GM04504 (cell line): ENCODE measurements at regions not wholly inside any gene's neighbourhood (a gene's known extent, or its start where the extent isn't known, plus 50 kb on each side); places are given as distances from the start of the nearest gene placed in this dataset.

Experiments
- DNase-seq: peaks from one replicate; pipeline ENCODE4 v3.0.0-alpha.2; 2012; ENCODE audit warnings: low read depth

DNA sequence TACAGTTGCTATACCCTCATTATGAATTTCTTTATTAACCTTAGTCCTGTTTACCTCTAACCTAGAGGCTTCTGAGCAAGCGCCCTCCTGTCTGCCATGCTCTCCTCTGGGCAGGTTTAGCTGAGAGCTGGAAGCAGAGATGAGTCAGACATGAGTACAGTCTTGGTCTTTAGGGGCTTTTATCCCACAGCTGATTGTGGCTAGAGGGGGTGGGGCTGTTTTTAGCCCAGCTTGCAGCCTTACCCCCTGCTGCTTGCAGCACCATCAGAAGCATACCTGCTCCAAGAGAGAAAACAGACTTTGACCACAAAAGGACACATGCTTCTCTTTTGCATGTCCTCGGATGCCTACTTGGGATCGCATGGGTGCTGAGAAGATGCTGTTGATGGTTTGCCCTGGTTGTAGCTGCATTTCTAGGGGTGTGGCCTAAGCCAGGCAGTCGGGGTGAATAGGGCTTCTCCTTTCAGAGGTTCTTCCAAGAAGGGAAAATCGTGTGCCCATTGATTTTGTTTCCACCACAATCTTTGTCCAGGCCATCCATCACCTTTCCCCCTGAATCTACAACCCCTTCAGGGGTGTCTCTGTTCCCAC, 115.0 kb upstream of the LGALSL start:
- DNase-seq: no peak

DNA sequence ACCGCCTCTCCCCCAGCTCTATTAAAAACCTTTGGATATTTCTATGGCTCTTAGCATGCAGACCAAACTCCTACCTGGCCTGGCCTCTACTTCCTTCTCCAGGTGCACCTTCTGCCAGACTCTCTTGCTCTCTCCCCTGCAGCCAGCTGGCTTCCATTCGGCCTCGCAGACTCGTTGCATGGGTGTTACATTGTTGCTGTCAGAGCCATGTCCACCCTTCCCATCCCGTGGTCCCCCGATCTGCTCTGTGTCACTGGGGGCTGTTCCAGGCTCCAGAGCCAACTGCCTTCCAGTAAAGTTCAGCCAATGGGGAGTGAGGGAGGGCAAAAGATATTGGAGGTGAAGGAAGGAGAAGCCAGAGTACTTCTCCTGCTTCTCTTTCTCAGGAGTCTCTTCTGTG, 112.5 kb upstream of the LGALSL start:
- no peak for DNase-seq

DNA sequence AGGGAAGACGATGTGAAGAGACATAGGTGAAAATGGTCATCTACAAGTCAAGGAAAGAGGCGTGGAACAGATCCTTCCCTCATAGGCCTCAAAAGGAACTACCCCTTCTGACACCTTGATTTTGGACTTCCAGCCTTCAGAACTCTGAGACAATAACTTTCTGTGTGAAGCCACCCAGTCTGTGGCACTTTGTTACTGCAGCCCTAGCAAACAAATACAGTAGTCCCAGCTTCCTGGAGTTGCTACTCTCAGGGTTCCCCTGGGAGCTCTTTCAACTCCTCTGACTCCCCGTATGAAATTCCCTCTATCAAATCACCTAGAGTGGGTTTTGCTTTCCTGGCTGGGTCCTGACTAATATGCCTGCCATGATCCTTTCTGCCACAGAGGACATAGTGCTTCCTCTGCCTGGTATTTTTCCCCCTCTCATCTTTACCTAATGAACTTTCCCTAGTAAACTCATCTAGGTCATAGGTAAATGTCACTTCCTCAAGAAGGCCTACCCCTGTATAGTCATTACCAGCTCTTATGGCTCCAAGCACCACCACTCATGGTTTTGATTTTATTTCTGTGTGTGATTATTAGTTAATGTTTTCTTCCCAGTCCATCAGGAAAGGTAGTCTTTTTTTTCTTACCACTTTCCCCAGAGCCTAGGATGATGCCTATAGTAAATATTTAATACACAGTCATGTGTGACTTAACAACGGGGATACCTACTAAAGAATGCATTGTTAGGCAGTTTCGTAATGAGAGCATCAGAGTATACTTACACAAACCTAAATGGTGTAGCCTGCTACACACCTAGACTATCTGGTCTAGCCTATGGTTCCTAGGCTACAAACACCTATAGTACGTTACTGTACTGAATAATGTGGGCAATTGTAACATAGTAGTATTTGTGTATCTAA, 111.5 kb upstream of the LGALSL start:
- no peak for DNase-seq

DNA sequence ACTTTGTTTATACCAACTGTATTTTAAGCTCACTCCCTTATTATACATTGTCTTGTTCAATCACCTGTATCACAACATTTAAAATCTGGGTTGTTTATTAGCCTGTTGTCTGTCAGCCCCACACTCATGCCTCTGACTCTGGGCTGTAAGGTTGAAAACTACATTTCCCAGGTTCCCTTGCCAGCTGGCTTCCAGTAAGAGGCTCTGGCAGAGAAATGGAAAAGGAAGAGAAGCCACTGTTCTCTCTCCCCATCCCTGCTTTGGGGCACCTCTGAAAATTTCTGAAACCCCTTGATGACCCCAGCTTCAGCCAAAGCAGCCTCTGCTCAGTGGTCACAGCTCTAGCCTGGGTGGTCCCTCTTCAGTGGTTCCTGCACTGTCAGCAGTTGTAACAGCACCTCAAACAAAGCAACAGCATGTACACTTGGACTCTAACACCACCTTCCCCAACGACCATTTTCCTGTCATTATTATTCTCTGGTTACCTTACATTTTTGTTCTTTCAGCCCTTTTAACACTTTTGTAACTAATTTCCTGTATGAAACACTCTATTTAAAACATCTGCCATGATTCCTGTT, 108.9 kb upstream of the LGALSL start:
- no peak for DNase-seq

DNA sequence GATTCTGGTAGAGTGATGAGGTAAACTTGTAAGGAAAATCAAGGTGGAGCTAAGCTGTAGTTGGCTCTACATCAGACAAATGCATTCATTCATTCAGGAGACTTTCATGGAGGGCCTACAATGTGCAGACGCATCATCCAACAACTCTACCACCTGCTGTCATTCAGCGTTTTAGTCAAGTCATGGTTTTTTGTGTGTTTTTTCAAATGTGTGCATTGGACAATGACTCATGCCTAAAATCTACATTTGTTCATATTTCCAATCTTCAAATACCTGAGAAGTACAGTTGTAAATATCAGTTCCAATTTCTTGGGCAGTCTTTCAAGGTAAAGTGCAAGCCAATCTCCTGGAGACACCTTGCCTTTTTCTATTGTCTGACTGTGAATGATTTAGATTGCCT, 108.0 kb upstream of the LGALSL start:
- no peak for DNase-seq

DNA sequence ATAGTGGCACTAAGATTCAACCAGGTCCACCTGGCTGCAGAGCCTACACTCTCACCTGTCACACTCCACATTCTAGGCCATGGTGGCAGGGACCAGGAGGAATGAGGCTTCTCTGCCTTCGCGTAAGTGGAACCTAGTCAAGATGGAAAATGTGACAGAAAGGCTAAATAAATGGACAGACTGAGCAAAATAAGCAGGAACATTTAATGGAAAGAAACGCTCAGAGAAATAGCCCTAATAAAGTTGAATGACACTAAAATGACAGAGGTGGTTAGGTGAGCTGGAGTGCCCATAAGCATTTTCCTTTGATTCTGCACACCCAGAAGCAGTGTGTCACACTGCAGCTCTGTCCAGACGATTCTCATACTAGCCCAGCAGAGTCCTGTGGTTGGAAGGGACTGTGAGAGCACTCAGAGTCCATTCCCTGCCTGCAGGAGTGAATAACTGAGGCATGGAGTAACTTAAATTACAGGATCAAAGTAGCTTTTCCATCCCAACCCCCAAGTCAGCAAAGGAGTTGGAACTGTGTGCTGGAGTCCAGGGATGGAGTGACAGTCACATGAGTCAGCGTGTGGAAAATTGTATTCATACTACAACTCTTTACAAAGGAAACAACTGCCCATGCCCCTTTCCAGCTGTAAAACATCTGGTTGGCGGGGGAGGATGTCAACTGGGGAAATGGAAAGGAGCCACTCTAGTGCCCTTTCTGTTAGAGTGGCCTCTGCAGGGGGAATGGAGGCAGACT, 105.4 kb upstream of the LGALSL start:
- no peak for DNase-seq

DNA sequence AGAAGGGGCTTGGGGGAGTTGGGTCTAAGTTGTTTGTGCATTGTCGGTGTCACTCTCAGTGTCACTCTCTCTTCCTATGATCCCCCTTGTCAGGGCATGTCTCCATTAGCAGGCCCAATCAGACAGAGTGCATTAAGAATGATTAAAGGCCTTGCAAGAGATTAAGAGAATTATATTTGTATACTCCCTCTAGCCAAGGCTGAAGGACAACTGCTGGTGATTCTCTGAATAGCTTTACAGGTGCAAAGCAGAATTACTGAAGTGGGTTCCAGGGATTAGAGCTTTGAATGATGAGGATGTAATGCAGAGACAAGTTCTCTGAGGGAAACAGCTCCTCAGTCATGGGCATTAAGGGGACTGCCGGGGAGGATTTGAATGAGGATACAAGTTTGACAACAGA, 104.8 kb upstream of the LGALSL start:
- no peak for DNase-seq

DNA sequence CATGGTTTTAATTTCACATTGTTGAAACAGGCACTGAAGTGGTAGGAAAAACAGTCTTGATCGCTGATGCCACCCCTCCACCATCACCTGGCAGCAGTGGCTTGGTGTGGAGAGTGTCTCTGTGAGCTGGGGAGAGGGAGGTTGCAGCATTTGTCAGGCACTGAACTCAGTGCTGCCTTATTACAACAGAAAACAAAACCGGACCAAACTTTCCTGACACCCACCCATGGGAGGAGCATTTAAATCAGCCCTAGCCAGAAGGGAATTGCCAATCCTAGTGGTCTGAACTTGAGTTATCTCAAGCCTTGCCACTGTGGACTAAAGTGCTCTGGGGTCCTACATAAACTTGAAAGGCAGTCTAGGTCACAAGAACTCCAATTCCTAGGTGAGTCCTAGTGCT, 103.0 kb upstream of the LGALSL start:
- no peak for DNase-seq

DNA sequence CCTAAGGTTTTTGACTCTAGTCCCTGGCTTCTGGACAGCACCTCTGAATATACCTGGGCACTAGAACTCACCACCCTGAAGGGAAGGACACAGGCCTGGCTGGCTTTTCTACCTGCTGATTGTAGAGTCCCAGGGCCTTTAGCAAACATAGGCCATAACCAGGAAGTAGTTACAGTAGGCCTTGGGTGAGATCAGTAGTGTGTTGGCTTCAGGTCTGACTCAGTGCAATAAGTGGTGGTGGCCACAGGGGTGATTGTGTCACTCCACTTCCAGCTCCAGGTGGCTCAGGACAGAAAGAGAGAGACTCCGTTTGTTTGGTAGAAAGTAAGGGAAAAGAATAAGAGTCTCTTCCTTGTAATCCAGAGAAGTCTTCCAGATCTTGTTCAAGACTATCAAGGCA, 101.7 kb upstream of the LGALSL start:
- no peak for DNase-seq

DNA sequence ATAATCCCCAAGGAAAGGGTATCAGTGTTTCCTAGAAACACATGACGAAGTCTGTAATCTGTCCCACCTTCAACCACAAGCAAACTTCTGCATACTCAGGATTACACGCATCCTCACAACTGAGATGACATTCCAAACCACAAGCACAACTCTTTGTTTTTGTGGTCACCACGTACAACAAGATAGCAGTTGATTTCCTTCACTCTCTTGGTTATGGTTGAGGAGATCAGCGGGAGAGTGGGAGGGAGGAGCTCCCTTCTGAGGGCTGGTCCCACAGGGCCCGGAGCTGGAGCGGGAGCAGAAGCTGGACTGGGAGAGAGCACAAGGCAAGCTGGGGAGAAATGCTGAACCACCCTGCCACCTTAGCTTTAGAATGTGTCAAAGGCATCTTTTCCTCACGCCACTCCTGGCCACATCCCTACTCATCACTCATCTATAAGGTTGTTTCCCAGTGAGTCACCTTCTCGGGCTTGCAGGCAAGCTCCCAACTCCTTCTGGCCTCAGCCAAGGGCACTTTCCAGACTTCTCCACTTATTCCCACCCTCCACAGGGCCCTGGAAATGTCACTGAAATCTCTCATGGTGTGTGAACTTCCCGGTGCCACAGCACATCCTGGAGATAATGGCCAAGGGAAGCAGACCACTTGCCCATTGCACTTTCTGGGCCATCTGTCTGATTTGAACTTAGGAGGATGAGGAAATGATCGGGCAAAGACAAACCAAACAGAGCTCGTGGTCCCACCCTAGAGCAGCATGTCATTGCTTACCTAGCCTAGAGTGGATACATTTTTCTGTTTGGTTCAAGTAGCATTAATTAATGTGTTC, 98.9 kb upstream of the LGALSL start:
- peak; percentile 67 for DNase-seq

DNA sequence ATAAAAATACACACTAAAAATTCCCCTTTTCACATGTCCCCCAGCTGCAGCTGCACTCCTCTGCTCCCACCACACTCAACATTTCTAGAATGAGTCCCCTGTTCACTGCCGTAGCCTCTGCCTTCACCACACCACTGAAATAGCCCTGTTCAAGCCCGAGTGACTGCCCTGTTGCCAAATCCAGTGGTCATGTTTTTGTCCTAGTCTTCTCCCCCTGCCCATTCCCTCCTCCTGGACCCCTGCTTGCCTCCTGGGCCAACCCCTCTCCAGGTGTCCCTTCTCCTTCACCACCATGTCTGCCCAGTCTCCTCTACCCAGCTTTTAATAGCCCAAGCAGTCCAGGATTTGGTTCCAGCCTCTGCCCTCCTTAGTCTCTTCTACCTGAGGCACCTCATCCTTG, 97.1 kb upstream of the LGALSL start:
- no peak for DNase-seq

DNA sequence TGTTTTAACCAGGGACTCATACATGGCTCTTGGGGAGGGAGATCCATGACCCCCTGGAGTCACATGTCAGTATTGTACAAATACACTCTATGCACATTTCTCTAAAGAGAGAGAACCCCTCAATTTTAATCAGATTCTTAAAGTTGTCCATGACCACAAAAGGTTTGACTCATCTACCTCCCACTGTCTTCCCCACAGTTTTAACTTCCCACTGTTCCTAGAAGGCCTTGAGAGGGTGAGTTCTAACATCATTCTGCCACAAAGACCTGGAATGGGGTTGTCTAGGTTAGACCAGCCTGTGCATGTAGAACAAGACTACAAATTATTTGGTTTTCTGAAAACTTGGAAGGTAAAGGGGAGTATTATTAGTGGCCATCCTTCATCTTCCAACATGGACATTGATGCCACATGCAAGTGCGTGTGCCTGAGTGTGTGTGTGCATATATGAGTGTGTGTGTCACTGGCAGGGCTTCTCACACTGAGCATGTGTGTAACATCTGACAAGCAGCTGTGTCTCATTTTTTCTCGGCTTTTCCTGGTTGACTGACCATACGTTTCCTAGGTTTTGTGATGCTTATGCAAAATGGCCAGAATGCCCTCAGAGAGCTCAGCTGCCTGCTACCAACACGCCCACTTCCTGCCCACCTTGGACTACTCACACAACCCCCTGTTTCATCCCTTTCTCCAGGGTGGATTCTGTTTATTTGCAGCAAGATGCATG, 94.6 kb upstream of the LGALSL start:
- no peak for DNase-seq

DNA sequence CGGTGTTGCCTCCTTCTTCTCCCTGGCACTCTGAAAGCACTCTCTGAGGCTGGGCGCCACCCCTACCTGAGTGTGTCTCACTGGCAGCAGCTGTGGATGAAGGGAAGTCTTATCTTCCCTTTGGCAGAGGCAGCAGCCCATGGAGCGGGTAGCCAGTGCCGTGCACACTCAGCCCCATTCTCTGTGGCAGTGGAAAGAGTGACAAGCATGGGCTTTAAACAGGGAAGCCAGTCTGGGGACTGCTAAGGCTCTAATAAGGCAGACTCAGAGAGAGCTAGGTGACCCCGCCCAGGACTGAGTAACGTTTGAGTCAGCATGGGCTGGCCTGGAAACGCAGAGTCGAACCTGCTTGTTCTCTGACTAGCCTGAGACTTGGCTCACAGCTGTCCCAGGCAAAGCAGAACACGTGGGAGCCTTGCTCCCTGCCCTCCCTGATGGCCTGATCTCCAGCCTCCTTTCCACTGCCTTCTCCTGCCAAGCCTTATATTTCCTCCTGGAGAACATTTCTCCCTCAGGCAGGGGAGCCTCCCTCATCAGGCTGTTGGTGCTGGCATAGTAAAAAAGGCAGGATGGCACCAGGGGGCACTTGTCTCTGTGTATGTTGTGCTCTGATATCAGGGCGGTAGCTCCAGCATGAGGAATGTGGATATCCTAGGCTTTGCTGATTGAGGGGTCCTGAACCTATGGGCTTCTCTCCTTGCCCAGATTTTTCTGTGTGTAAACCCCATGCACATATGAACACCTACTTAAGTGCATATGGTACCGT, 93.9 kb upstream of the LGALSL start:
- peak; percentile 86 for DNase-seq

DNA sequence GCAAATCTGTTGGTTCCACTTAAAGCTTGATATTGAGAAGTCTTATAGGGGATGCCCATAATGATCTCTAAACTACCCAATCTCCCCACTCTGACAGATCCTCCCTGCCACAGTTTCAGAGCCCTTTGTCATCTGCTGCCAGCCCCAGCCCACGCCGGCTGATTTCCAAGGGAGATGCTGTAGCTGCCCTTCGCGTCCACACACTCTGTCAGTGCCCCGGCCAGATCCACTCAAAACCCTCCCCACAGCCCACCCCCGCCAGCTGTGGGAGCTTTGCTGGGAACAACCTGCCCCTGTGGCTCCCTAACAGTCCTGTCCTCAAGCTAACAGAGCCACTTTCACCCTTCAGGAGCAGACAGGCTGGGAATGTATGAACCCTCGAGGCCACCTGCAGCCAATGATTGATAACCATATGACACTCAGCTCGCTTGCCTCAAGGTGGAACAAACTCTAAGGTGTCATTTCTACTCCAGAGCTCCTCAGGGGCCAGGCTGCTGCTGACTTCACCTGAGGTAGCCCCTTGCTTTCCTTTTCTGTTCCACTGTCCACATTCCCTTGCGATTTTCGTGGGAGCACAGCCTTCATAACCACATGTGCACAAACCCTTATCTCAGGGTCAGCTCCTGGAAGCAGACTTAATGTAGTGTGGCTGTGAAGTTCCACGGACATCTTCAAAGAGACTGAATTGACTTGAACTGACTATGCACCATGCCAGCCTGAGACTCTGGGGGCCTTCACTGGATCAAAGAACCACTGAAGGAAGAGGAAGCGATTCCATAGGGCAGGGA, 92.6 kb upstream of the LGALSL start:
- no peak for DNase-seq

DNA sequence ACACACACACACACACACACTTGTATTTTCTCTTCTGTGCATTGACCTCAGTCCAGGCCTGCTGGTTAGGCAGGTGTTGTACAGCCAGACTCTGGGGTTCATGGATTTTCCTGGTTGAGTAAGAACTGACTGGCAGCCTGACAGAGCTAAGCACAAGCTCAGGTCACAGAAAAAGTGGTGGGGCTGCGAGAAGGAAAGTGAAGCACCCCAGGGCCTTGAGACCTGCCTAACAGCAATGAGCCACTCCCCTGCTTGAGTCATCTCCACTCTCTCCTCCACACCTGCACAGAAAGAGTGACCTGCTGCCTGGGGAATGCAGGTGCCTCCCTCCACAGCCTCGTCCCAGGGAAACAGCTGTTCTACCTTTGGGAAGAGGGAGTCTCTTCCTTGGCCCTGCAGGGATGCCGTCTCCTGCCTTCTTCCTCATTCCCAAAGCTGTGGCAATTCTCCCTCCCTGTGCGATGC, 91.4 kb upstream of the LGALSL start:
- DNase-seq: no peak

DNA sequence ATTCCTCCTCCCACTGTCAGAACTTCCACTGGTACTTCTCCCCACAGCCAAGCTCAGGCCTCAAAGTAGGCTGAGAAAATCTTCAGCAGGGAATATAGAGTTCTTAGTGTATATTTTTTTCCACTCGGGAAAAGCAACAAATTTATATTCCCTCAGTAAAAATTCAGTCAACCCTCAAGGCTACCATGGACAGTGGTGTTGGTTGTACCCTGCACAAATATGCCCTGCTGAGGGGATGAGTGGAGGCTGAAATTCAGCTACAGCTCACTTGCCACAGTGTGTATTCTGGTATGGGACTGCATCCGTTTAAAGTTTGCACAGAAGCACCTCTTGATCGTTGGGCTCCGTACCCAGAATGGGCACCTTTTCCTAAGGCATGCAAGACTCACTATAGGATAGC, 90.8 kb upstream of the LGALSL start:
- DNase-seq: no peak

DNA sequence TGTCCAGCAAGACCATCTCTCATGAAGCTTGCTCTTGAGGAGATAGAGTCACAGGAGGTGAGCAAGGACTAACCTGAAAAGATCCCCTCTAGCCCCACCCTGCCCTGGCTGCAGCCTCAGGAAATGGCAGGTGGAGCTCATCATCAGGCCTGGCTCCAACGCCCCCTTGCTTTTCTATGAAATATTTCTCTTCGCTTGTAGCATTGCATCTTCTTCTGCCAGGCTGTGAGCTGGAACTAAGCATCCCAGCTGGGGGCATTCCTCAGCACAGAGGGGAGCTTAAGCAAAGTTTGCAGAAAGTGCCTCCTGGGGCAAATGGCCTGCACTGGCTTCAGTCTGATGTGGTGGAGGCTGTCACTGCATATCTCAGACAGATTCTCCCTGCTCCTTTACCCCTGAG, 90.1 kb upstream of the LGALSL start:
- no peak for DNase-seq

DNA sequence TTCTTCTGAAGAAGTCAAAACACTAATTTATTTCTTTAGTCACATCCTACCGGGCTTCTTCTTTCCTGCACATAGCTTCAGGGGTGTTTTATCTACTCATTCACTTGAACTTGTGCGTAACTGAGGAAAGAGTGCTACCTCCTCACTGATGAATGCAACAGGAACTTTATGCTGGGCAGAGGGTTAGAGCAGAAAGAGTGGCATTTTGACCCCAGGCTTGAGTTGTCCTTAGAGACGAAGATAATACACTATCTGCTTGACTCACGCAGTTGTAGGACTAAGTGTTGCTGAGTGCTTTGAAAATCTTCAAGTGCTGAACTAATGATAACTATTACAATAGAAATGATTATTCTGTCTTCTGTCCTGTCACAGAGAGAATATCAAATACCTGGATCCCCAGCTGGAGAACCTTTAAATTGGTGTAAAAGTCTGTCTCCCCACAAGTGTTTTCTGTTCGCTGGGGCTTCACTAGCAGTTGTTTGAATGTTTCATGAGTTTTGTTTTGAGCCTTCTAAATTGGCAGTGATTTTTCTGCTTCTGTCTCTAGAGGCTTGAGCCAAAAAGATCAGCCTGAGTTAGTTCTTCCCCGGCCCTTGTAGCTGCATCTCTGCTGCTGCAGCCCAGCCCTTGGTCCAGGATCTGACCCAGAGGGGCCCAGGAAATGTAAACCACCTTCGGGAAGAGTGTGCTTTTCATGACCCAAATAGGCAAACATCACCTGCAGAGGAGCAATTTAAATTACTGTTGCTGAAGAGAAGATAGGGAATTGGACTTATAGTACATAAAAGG, 86.3 kb upstream of the LGALSL start:
- DNase-seq: no peak

DNA sequence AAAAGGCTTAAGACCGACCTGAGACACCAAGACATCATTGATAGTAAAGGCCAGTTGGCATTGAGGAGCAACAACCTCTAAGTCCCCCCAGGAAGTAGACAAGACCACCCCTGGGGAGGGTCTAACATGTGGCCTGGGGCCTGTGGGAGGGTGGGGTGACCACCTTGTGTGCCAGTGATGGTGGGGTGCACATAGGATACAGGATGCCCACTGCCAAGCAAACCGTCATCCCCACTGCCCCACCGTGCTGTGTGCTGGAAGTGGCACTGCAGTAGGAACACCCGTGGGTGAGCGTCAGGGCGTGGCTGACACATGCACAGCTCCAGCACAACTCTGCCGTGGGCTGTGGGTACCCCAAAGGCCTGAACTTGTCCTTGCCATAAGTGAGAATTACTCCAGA, 84.3 kb upstream of the LGALSL start:
- no peak for DNase-seq
